Karpas-422 (cell line): ENCODE measurements at regions not wholly inside any gene's neighbourhood (a gene's known extent, or its start where the extent isn't known, plus 50 kb on each side); places are given as distances from the start of the nearest gene placed in this dataset.

Source experiments
- DNase-seq: peaks from one replicate; pipeline ENCODE4 v3.0.0-alpha.2; 2015
- H2AFZ ChIP-seq: fragments of 200-600 bp; sonication (generic); 2 replicates; pipeline ENCODE4 v1.6.1; 2014; ENCODE audit warnings: antibody characterized with exemption, low read length, mixed read lengths
- H3K27ac ChIP-seq: fragments of 200-600 bp; sonication (generic); 2 replicates; pipeline ENCODE4 v1.5.1; 2014; ENCODE audit warnings: mild to moderate bottlenecking, low read length, moderate library complexity
- H3K27me3 ChIP-seq: fragments of 200-600 bp; sonication (generic); 2 replicates; pipeline ENCODE4 v1.6.1; 2014; ENCODE audit warnings: low read length, mixed read lengths
- H3K36me3 ChIP-seq: fragments of 200-600 bp; sonication (generic); 2 replicates; pipeline ENCODE4 v1.6.1; 2014; ENCODE audit warnings: low read length, mixed read lengths; ENCODE audit not compliant: insufficient read depth
- H3K4me1 ChIP-seq: fragments of 200-600 bp; sonication (generic); 2 replicates; pipeline ENCODE4 v1.6.1; 2014; ENCODE audit warnings: mild to moderate bottlenecking, low read length, mixed read lengths
- H3K4me2 ChIP-seq: fragments of 200-600 bp; sonication (generic); 2 replicates; pipeline ENCODE4 v1.6.1; 2014; ENCODE audit warnings: low read length, low read depth, mild to moderate bottlenecking; ENCODE audit not compliant: poor library complexity, severe bottlenecking
- H3K4me3 ChIP-seq: fragments of 200-600 bp; sonication (generic); 2 replicates; pipeline ENCODE4 v1.5.1; 2014; ENCODE audit warnings: mild to moderate bottlenecking, antibody characterized with exemption, low read length, mixed read lengths
- H3K79me2 ChIP-seq: fragments of 200-600 bp; sonication (generic); 2 replicates; pipeline ENCODE4 v1.6.1; 2014; ENCODE audit warnings: mild to moderate bottlenecking, low read length, mixed read lengths
- H3K9ac ChIP-seq: fragments of 200-600 bp; sonication (generic); 2 replicates; pipeline ENCODE4 v1.6.0; 2014; ENCODE audit warnings: low read length
- H3K9me2 ChIP-seq: fragments of 200-600 bp; sonication (generic), shearing (Covaris generic); replicated peaks from 2 replicates; pipeline ENCODE4 v1.6.0; 2014; ENCODE audit warnings: mild to moderate bottlenecking, low read length, moderate library complexity; ENCODE audit not compliant: insufficient read depth
- H3K9me3 ChIP-seq: fragments of 300-700, 200-600 bp; sonication (generic); 2 replicates; pipeline ENCODE4 v1.6.1; 2014; ENCODE audit warnings: low read length, mixed read lengths
- H4K20me1 ChIP-seq: fragments of 200-600 bp; sonication (generic); 2 replicates; pipeline ENCODE4 v1.6.1; 2014; ENCODE audit warnings: mild to moderate bottlenecking, antibody characterized with exemption, low read length, low read depth; ENCODE audit not compliant: insufficient read depth

- Histone ChIP-seq H3K4me2 (no peak overlapping the region), H4K20me1 (no peaks in the 10 kb centered on the region), H3K36me3 (no peaks in the 10 kb centered on the region), H3K4me3 (no peak overlapping the region), H3K27me3 (no peaks in the 10 kb centered on the region), H3K9me2 (no peaks in the 10 kb centered on the region), H3K4me1 (no peaks in the 10 kb centered on the region), H3K9ac (no peak overlapping the region), H3K9me3 (no peaks in the 10 kb centered on the region), H3K27ac (no peak overlapping the region), H3K79me2 (no peaks in the 10 kb centered on the region), H2AFZ (no peak overlapping the region)
- no peak for DNase-seq
Measured at GRCh38 chr4:17066236-17066635, 167.8 kb upstream of the LDB2 start.

GRCh38 chr4:17065821-17066220, 167.4 kb upstream of the LDB2 start:
- Histone ChIP-seq H3K9me3 (no peaks in the 10 kb centered on the region), H3K27ac (no peak overlapping the region), H3K9ac (no peak overlapping the region), H3K9me2 (no peaks in the 10 kb centered on the region), H3K4me2 (no peak overlapping the region), H3K27me3 (no peaks in the 10 kb centered on the region), H3K36me3 (no peaks in the 10 kb centered on the region), H3K79me2 (no peaks in the 10 kb centered on the region), H4K20me1 (no peaks in the 10 kb centered on the region), H3K4me1 (no peaks in the 10 kb centered on the region), H3K4me3 (no peak overlapping the region), H2AFZ (no peak overlapping the region)
- DNase-seq: no peak

GRCh38 chr4:17064959-17065358, 166.5 kb upstream of the LDB2 start:
- Histone ChIP-seq H2AFZ (no peak overlapping the region), H3K9me3 (no peaks in the 10 kb centered on the region), H3K4me1 (no peaks in the 10 kb centered on the region), H3K9ac (no peak overlapping the region), H3K4me2 (no peak overlapping the region), H3K9me2 (no peaks in the 10 kb centered on the region), H3K36me3 (no peaks in the 10 kb centered on the region), H3K79me2 (no peaks in the 10 kb centered on the region), H4K20me1 (no peaks in the 10 kb centered on the region), H3K27ac (no peak overlapping the region), H3K4me3 (no peak overlapping the region), H3K27me3 (no peaks in the 10 kb centered on the region)
- no peak for DNase-seq

GRCh38 chr4:17063888-17064287, 165.4 kb upstream of the LDB2 start:
- Histone ChIP-seq H3K4me1 (no peaks in the 10 kb centered on the region), H3K36me3 (no peaks in the 10 kb centered on the region), H2AFZ (no peak overlapping the region), H3K79me2 (no peaks in the 10 kb centered on the region), H3K9ac (no peak overlapping the region), H4K20me1 (no peaks in the 10 kb centered on the region), H3K4me2 (no peak overlapping the region), H3K27ac (no peak overlapping the region), H3K4me3 (no peak overlapping the region), H3K9me2 (no peaks in the 10 kb centered on the region), H3K9me3 (no peaks in the 10 kb centered on the region), H3K27me3 (no peaks in the 10 kb centered on the region)
- no peak for DNase-seq

- H3K27me3 ChIP-seq: no peaks in the 10 kb centered on the region
- H3K4me1 ChIP-seq: no peaks in the 10 kb centered on the region
- no peaks in the 10 kb centered on the region for H3K9me2 ChIP-seq
- no peak overlapping the region for H3K4me3 ChIP-seq
- H3K4me2 ChIP-seq: no peak overlapping the region
- H3K9me3 ChIP-seq: no peaks in the 10 kb centered on the region
- H4K20me1 ChIP-seq: no peaks in the 10 kb centered on the region
- no peaks in the 10 kb centered on the region for H3K36me3 ChIP-seq
- no peaks in the 10 kb centered on the region for H3K79me2 ChIP-seq
- no peak overlapping the region for H3K27ac ChIP-seq
- DNase-seq: no peak
- no peak overlapping the region for H2AFZ ChIP-seq
- H3K9ac ChIP-seq: no peak overlapping the region
Measured at GRCh38 chr4:17060230-17060629, 161.8 kb upstream of the LDB2 start.

GRCh38 chr4:17058916-17059741, 160.7 kb upstream of the LDB2 start:
- Histone ChIP-seq H4K20me1 (no peaks in the 10 kb centered on the region), H3K4me3 (no peak overlapping the region), H3K27ac (no peak overlapping the region), H3K79me2 (no peaks in the 10 kb centered on the region), H3K4me2 (no peak overlapping the region), H3K9ac (no peak overlapping the region), H3K4me1 (no peaks in the 10 kb centered on the region), H3K9me2 (no peaks in the 10 kb centered on the region; the same call in 1 of the 2 replicates), H3K27me3 (no peaks in the 10 kb centered on the region), H3K36me3 (no peaks in the 10 kb centered on the region), H3K9me3 (no peaks in the 10 kb centered on the region), H2AFZ (no peak overlapping the region)
- no peak for DNase-seq

GRCh38 chr4:17058536-17058915, 160.1 kb upstream of the LDB2 start:
- no peak overlapping the region for H3K4me3 ChIP-seq
- H2AFZ ChIP-seq: no peak overlapping the region
- H3K27me3 ChIP-seq: no peaks in the 10 kb centered on the region
- no peak overlapping the region for H3K27ac ChIP-seq
- no peaks in the 10 kb centered on the region for H3K4me1 ChIP-seq
- no peaks in the 10 kb centered on the region for H3K9me3 ChIP-seq
- no peaks in the 10 kb centered on the region for H4K20me1 ChIP-seq
- no peak overlapping the region for H3K4me2 ChIP-seq
- no peaks in the 10 kb centered on the region; the same call in 1 of the 2 replicates for H3K9me2 ChIP-seq
- H3K36me3 ChIP-seq: no peaks in the 10 kb centered on the region
- no peak overlapping the region for H3K9ac ChIP-seq
- H3K79me2 ChIP-seq: no peaks in the 10 kb centered on the region
- DNase-seq: no peak

GRCh38 chr4:17057035-17057434, 158.6 kb upstream of the LDB2 start:
- no peaks in the 10 kb centered on the region for H3K9me3 ChIP-seq
- no peak overlapping the region for H3K9ac ChIP-seq
- no peaks in the 10 kb centered on the region for H3K36me3 ChIP-seq
- no peak overlapping the region for H3K27ac ChIP-seq
- no peak overlapping the region for H2AFZ ChIP-seq
- H3K4me1 ChIP-seq: no peaks in the 10 kb centered on the region
- no peak overlapping the region for H3K4me2 ChIP-seq
- no peak overlapping the region for H3K4me3 ChIP-seq
- DNase-seq: no peak
- no peaks in the 10 kb centered on the region for H4K20me1 ChIP-seq
- H3K79me2 ChIP-seq: no peaks in the 10 kb centered on the region
- no peaks in the 10 kb centered on the region; the same call in 1 of the 2 replicates for H3K9me2 ChIP-seq
- H3K27me3 ChIP-seq: no peaks in the 10 kb centered on the region
